ENCODE measurements at regions not wholly inside any gene's neighbourhood (a gene's known extent, or its start where the extent isn't known, plus 50 kb on each side); places are given as distances from the start of the nearest gene placed in this dataset.

GRCh38 chr5:50535393-50535792, 94.3 kb upstream of the EMB start:
- TF ChIP-seq, protein P1, sequence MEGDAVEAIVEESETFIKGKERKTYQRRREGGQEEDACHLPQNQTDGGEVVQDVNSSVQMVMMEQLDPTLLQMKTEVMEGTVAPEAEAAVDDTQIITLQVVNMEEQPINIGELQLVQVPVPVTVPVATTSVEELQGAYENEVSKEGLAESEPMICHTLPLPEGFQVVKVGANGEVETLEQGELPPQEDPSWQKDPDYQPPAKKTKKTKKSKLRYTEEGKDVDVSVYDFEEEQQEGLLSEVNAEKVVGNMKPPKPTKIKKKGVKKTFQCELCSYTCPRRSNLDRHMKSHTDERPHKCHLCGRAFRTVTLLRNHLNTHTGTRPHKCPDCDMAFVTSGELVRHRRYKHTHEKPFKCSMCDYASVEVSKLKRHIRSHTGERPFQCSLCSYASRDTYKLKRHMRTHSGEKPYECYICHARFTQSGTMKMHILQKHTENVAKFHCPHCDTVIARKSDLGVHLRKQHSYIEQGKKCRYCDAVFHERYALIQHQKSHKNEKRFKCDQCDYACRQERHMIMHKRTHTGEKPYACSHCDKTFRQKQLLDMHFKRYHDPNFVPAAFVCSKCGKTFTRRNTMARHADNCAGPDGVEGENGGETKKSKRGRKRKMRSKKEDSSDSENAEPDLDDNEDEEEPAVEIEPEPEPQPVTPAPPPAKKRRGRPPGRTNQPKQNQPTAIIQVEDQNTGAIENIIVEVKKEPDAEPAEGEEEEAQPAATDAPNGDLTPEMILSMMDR (IDR thresholded peaks at IDR 0.05), result no peak
- no peak for TF ChIP-seq EP300 (IDR thresholded peaks at IDR 0.05; ENCODE audit: low read depth)
